Neutrophil (primary cell): ENCODE measurements at regions not wholly inside any gene's neighbourhood (a gene's known extent, or its start where the extent isn't known, plus 50 kb on each side); places are given as distances from the start of the nearest gene placed in this dataset.
"Not testable (repeated sequence)": the region's sequence is repeated elsewhere in the genome, so short reads cannot be mapped to it uniquely, and the experiment has no call there.

Experiments
- H3K27ac ChIP-seq: fragments of 200-600 bp; sonication (generic); 2 replicates; pipeline ENCODE4 v1.5.1; 2016; ENCODE audit warnings: mild to moderate bottlenecking, moderate library complexity
- H3K27me3 ChIP-seq: fragments of 200-600 bp; sonication (generic); 2 replicates; pipeline ENCODE4 v1.6.0; 2016; ENCODE audit warnings: mild to moderate bottlenecking
- H3K36me3 ChIP-seq: fragments of 200-600 bp; sonication (generic); 2 replicates; pipeline ENCODE4 v1.5.1; 2017
- H3K4me1 ChIP-seq, 2 experiments: fragments of 200-600 bp in 1 of 2; sonication (generic) in 1 of 2; 1 replicate in 1 of 2; 2 replicates in 1 of 2; pipeline versions ENCODE4 v1.5.1 to v1.6.1; 2013 to 2016; ENCODE audit warnings: low read depth in 1 of 2, low read length in 1 of 2, mild to moderate bottlenecking in 1 of 2, moderate library complexity in 1 of 2; ENCODE audit not compliant: control insufficient read depth in 1 of 2, insufficient read depth in 1 of 2
- H3K4me3 ChIP-seq, 2 experiments: fragments of 200-600 bp in 1 of 2; sonication (generic) in 1 of 2; 1 replicate in 1 of 2; 2 replicates in 1 of 2; pipeline ENCODE4 v1.5.1; 2013 to 2016; ENCODE audit warnings: low read depth in 1 of 2, low read length in 1 of 2, mild to moderate bottlenecking in 1 of 2, moderate library complexity in 1 of 2
- H3K9me3 ChIP-seq: fragments of 200-600 bp; sonication (generic); 2 replicates; pipeline ENCODE4 v1.5.1; 2016
- TF ChIP-seq, protein P1 (sequence below): fragments of 200-600 bp; sonication (generic); IDR thresholded peaks from 2 replicates; pipeline ENCODE4 v1.5.1; 2016; ENCODE audit warnings: antibody characterized with exemption

DNA sequence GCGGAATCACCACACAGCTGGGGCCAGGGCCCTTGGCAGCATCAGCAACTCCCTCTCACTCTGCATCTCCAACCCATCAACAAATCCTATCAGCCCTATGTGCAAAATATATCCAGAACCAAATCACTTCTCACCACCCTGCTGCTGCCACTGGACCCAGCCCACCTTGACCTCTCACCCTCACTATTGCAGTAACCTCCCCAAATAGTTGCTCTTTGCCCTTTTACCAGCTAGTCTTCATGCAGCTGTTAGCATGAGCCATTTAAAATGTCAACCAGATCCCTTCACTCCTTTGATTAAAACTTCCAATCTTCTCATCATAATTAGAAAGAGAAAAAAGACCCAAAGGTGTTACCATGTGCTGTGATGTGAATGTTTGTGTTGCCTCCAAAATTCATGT lies 155.7 kb upstream of the IRF2BP2 start:
- H3K27ac ChIP-seq, result no peak overlapping the region
- H3K4me1 ChIP-seq, result peaks cover 26 to 35% of the 10 kb centered on the region in 2 experiments
- H3K27me3 ChIP-seq, result no peaks in the 10 kb centered on the region
- TF ChIP-seq, protein P1, sequence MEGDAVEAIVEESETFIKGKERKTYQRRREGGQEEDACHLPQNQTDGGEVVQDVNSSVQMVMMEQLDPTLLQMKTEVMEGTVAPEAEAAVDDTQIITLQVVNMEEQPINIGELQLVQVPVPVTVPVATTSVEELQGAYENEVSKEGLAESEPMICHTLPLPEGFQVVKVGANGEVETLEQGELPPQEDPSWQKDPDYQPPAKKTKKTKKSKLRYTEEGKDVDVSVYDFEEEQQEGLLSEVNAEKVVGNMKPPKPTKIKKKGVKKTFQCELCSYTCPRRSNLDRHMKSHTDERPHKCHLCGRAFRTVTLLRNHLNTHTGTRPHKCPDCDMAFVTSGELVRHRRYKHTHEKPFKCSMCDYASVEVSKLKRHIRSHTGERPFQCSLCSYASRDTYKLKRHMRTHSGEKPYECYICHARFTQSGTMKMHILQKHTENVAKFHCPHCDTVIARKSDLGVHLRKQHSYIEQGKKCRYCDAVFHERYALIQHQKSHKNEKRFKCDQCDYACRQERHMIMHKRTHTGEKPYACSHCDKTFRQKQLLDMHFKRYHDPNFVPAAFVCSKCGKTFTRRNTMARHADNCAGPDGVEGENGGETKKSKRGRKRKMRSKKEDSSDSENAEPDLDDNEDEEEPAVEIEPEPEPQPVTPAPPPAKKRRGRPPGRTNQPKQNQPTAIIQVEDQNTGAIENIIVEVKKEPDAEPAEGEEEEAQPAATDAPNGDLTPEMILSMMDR, result no peak
- no peaks in the 10 kb centered on the region for H3K36me3 ChIP-seq
- H3K4me3 ChIP-seq, result no peak overlapping the region
- no peaks in the 10 kb centered on the region for H3K9me3 ChIP-seq

DNA sequence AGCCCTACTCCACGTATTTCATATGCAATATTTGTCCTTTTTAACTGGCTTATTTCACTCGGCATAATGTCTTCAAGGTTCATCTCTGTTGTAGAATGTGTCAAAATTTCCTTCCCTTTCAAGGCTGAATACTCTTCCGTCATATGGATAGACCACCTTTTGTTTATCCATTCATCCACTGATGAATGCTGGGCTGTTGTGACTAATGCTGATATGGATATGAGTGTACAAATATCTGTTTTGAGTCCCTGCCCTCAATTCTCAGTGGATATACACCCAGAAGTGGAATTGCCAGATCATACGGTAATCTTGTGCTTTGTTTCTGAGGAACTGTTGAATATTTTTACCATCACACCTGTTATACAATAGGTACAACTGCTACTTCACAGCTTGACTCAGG lies 155.2 kb upstream of the IRF2BP2 start:
- Histone ChIP-seq H3K36me3 (no peaks in the 10 kb centered on the region), H3K4me3 (no peak overlapping the region), H3K27ac (no peak overlapping the region), H3K4me1 (peaks cover 30 to 36% of the 10 kb centered on the region in 2 experiments), H3K27me3 (no peaks in the 10 kb centered on the region), H3K9me3 (no peaks in the 10 kb centered on the region)
- TF ChIP-seq, protein P1, result no peak

DNA sequence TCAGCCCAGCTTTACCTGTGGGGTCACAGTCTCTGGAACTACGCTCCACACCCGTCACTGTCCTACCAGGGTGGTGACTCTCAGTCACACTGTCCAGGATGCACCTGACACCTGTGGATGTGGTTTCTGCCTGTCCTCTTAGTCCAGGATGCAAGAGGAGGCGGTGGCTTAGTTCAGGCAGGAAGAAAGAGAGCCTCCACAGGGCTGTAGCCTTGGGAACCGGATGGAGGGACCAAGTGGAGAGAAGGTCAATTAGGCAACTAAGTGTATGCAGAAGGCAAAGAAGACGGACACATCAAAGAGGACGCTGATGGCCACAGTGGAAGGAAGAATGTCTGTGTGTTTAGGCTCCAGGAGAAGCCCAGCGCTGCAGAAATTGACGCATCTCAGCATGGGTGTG lies 153.9 kb upstream of the IRF2BP2 start:
- Histone ChIP-seq H3K27ac (peak overlapping the region; percentile 47), H3K36me3 (no peaks in the 10 kb centered on the region), H3K9me3 (no peaks in the 10 kb centered on the region), H3K4me1 (peaks cover 43 to 49% of the 10 kb centered on the region in 2 experiments), H3K4me3 (no peak overlapping the region), H3K27me3 (no peaks in the 10 kb centered on the region)
- TF ChIP-seq, protein P1, result no peak

DNA sequence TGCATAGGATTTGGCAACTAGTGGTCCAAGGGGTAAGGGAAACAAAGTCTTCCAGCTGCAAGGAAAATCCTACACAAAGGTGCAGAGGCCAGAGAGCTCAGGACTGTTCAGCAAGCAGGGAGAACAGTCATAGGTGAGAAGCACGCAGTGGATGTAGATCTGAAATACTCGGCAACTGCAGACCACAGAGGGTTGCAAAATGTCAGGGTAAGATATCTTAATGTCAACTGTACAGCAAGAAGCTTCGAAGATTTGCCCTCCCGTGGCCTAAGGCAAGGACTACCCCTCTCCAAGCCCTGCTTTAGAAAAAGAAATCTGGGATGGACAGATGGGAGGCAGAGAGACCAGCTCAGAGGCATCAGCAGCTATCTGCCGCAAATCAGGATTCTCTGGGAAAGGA lies 153.4 kb upstream of the IRF2BP2 start:
- Histone ChIP-seq H3K27me3 (no peaks in the 10 kb centered on the region), H3K9me3 (no peaks in the 10 kb centered on the region), H3K27ac (peak overlapping the region; percentile 47), H3K4me1 (peaks cover 48 to 52% of the 10 kb centered on the region in 2 experiments), H3K4me3 (no peak overlapping the region), H3K36me3 (no peaks in the 10 kb centered on the region)
- TF ChIP-seq, protein P1, result no peak

DNA sequence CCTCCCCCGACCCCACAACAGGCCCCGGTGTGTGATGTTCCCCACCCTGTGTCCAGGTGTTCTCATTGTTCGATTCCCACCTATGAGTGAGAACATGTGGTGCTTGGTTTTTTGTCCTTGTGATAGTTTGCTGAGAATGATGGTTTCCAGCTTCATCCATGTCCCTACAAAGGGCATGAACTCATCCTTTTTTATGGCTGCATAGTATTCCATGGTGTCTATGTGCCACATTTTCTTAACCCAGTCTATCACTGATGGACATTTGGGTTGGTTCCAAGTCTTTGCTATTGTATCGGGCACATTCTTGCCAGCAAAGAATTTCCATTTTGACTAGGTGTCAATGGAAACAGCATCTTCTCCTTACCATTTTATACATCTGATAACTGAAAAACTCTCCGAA lies 152.1 kb upstream of the IRF2BP2 start:
- not testable (repeated sequence) for H3K27ac ChIP-seq, H3K27me3 ChIP-seq, H3K4me3 ChIP-seq, H3K9me3 ChIP-seq, H3K36me3 ChIP-seq
- H3K4me1 ChIP-seq, result peaks cover 51 to 54% of the 10 kb centered on the region in 2 experiments

DNA sequence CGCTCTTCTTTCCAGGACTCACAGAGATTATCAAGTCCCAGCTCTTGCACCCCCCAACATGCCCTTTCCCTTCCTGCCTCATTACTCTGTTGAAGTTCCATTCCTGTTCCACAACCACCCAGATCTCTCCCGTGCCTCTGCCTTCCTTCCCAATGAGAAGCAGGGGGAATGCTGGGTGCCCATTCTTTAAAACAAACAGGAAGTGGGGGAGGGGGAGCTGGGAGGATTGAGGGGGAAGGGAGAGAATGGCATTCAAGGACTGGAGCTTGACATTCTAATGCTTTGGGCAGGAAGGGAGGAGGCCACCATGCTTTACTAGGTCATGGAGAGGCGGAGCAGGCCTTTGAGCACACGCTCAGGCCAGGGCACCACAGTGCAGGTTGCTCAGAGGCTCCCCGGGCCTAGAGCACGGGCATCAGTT lies 150.3 kb upstream of the IRF2BP2 start:
- H3K27me3 ChIP-seq, result no peaks in the 10 kb centered on the region
- H3K36me3 ChIP-seq, result no peaks in the 10 kb centered on the region
- no peaks in the 10 kb centered on the region for H3K9me3 ChIP-seq
- H3K4me1 ChIP-seq, result peaks cover 52 to 60% of the 10 kb centered on the region in 2 experiments
- TF ChIP-seq, protein P1, result no peak
- no peak overlapping the region for H3K4me3 ChIP-seq
- H3K27ac ChIP-seq, result no peak overlapping the region
